WERI-Rb-1 (cell line): ENCODE measurements at regions not wholly inside any gene's neighbourhood (a gene's known extent, or its start where the extent isn't known, plus 50 kb on each side); places are given as distances from the start of the nearest gene placed in this dataset.

Source experiments
- DNase-seq: peaks from one replicate; pipeline ENCODE4 v3.0.0-alpha.2; 2020
- H3K27ac ChIP-seq: fragments of 250-450 bp; sonication (Bioruptor Pico); 2 replicates; pipeline ENCODE4 v1.5.1; 2020; ENCODE audit warnings: mild to moderate bottlenecking, moderate library complexity
- H3K27me3 ChIP-seq: fragments of 250-450 bp; sonication (Bioruptor Pico); 2 replicates; pipeline ENCODE4 v1.5.1; 2021; ENCODE audit warnings: mild to moderate bottlenecking, low read depth, moderate library complexity; ENCODE audit not compliant: insufficient read depth, severe bottlenecking
- H3K36me3 ChIP-seq: fragments of 250-450 bp; sonication (Bioruptor Pico); 2 replicates; pipeline ENCODE4 v1.5.1; 2020; ENCODE audit warnings: mild to moderate bottlenecking, moderate library complexity
- H3K4me3 ChIP-seq: 2 replicates; pipeline ENCODE4 v1.5.1; 2011; ENCODE audit warnings: low read depth, mild to moderate bottlenecking, control low read depth, low read length
- H3K9me3 ChIP-seq: fragments of 250-450 bp; sonication (Bioruptor Pico); 2 replicates; pipeline ENCODE4 v1.5.1; 2021; ENCODE audit warnings: mild to moderate bottlenecking, moderate library complexity; ENCODE audit not compliant: severe bottlenecking
- TF ChIP-seq, protein P1 (sequence below): IDR thresholded peaks from 2 replicates; pipeline ENCODE4 v1.5.1; 2011; ENCODE audit warnings: low read depth, mild to moderate bottlenecking, control low read depth, inconsistent platforms, low read length

GRCh38 chr3:194287374-194287773 is 63.8 kb downstream of the CPN2 start:
- no peak for DNase-seq
- Histone ChIP-seq H3K9me3 (no peaks in the 10 kb centered on the region), H3K4me3 (no peak overlapping the region), H3K27me3 (no peaks in the 10 kb centered on the region), H3K27ac (no peak overlapping the region), H3K36me3 (no peaks in the 10 kb centered on the region)
- TF ChIP-seq, protein P1, sequence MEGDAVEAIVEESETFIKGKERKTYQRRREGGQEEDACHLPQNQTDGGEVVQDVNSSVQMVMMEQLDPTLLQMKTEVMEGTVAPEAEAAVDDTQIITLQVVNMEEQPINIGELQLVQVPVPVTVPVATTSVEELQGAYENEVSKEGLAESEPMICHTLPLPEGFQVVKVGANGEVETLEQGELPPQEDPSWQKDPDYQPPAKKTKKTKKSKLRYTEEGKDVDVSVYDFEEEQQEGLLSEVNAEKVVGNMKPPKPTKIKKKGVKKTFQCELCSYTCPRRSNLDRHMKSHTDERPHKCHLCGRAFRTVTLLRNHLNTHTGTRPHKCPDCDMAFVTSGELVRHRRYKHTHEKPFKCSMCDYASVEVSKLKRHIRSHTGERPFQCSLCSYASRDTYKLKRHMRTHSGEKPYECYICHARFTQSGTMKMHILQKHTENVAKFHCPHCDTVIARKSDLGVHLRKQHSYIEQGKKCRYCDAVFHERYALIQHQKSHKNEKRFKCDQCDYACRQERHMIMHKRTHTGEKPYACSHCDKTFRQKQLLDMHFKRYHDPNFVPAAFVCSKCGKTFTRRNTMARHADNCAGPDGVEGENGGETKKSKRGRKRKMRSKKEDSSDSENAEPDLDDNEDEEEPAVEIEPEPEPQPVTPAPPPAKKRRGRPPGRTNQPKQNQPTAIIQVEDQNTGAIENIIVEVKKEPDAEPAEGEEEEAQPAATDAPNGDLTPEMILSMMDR: no peak

DNA sequence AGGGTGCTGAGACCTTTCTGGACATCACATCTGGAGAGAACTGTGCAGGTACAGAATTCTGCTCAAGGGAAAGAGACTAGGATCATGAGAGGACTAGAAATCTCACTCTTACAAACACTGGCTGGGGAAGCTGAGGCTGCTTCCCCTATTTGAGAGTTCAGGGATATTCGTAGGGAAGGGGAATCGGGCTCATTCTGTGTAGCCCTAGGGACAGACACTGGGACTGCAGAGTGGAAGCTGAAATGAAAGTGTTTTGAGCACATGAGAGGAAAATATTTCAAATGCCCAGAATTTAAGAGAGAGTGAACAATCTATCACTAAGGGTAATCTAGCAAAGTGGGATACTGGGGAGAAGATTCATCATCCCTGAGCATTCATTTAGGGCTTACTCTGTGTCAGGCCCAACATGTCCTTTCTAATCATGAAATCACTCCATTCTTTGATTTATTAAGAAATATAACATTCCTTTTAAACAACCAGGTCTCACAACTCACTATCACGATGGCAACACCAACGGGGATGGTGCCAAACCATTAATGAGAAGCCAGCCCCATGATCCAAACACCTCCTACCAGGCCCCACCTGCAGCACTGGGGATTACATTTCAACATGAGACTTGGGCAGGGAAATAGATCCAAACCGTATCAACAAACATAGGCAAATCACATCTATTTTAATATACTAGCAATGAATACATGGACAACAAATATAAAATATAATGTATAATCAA is 63.0 kb downstream of the CPN2 start:
- no peaks in the 10 kb centered on the region for H3K36me3 ChIP-seq

More for the DNA sequence above, 63.0 kb downstream of the CPN2 start:
- no peak overlapping the region for H3K4me3 ChIP-seq
- no peak for DNase-seq
- no peak overlapping the region for H3K27ac ChIP-seq
- no peaks in the 10 kb centered on the region for H3K9me3 ChIP-seq
- H3K27me3 ChIP-seq: no peaks in the 10 kb centered on the region
- TF ChIP-seq, protein P1: no peak
